ENCODE measurements at regions not wholly inside any gene's neighbourhood (a gene's known extent, or its start where the extent isn't known, plus 50 kb on each side); places are given as distances from the start of the nearest gene placed in this dataset.

- no peak for TF ChIP-seq KLF16 (tag by site-specific recombination; IDR thresholded peaks at IDR 0.05)
- no peak for TF ChIP-seq SP7 (tag by site-specific recombination; IDR thresholded peaks at IDR 0.05)
- TF ChIP-seq ZNF354C (tag by site-specific recombination; IDR thresholded peaks at IDR 0.05; ENCODE audit: borderline replicate concordance, low read depth): no peak
- no peak for TF ChIP-seq ZNF114 (tag by site-specific recombination; IDR thresholded peaks at IDR 0.05)
Measured at GRCh38 chr5:98292496-98292895, 481.0 kb upstream of the RGMB start (continued).

- TF ChIP-seq ZBTB1 (tag by site-specific recombination; IDR thresholded peaks at IDR 0.05) (no peak), SP2 (tag by site-specific recombination; IDR thresholded peaks at IDR 0.05) (no peak), ZNF133 (tag by site-specific recombination; IDR thresholded peaks at IDR 0.05) (no peak), ZNF324 (tag by site-specific recombination; IDR thresholded peaks at IDR 0.05) (no peak), ZNF132 (tag by site-specific recombination; IDR thresholded peaks at IDR 0.05; ENCODE audit: borderline replicate concordance) (no peak), ZNF423 (tag by site-specific recombination; IDR thresholded peaks at IDR 0.05) (no peak), ZNF510 (tag by site-specific recombination; IDR thresholded peaks at IDR 0.05; ENCODE audit: insufficient replicate concordance) (no peak), ZNF785 (tag by site-specific recombination; IDR thresholded peaks at IDR 0.05) (no peak), ZNF623 (tag by site-specific recombination; IDR thresholded peaks at IDR 0.05) (no peak), ZNF391 (tag by site-specific recombination; IDR thresholded peaks at IDR 0.05; ENCODE audit: borderline replicate concordance, low read depth) (no peak), OVOL3 (tag by site-specific recombination; IDR thresholded peaks at IDR 0.05) (no peak), ZNF530 (tag by site-specific recombination; IDR thresholded peaks at IDR 0.05; ENCODE audit: low read depth) (no peak), ZNF529 (tag by site-specific recombination; IDR thresholded peaks at IDR 0.05; ENCODE audit: insufficient replicate concordance) (no peak), ZBTB49 (tag by site-specific recombination; IDR thresholded peaks at IDR 0.05; ENCODE audit: low read depth) (no peak), ZNF621 (tag by site-specific recombination; IDR thresholded peaks at IDR 0.05) (no peak)
- TF ChIP-seq, protein P1, sequence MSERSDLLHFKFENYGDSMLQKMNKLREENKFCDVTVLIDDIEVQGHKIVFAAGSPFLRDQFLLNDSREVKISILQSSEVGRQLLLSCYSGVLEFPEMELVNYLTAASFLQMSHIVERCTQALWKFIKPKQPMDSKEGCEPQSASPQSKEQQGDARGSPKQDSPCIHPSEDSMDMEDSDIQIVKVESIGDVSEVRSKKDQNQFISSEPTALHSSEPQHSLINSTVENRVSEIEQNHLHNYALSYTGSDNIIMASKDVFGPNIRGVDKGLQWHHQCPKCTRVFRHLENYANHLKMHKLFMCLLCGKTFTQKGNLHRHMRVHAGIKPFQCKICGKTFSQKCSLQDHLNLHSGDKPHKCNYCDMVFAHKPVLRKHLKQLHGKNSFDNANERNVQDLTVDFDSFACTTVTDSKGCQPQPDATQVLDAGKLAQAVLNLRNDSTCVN (tag by site-specific recombination; optimal IDR thresholded peaks at IDR 0.05): no peak
- TF ChIP-seq, protein P2, sequence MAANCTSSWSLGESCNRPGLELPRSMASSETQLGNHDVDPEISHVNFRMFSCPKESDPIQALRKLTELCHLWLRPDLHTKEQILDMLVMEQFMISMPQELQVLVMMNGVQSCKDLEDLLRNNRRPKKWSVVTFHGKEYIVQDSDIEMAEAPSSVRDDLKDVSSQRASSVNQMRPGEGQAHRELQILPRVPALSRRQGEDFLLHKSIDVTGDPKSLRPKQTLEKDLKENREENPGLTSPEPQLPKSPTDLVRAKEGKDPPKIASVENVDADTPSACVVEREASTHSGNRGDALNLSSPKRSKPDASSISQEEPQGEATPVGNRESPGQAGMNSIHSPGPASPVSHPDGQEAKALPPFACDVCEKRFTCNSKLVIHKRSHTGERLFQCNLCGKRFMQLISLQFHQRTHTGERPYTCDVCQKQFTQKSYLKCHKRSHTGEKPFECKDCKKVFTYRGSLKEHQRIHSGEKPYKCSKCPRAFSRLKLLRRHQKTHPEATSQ (tag by site-specific recombination; IDR thresholded peaks at IDR 0.05): no peak
- TF ChIP-seq, protein P3, sequence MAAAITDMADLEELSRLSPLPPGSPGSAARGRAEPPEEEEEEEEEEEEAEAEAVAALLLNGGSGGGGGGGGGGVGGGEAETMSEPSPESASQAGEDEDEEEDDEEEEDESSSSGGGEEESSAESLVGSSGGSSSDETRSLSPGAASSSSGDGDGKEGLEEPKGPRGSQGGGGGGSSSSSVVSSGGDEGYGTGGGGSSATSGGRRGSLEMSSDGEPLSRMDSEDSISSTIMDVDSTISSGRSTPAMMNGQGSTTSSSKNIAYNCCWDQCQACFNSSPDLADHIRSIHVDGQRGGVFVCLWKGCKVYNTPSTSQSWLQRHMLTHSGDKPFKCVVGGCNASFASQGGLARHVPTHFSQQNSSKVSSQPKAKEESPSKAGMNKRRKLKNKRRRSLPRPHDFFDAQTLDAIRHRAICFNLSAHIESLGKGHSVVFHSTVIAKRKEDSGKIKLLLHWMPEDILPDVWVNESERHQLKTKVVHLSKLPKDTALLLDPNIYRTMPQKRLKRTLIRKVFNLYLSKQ (tag by site-specific recombination; IDR thresholded peaks at IDR 0.05; ENCODE audit: borderline replicate concordance): no peak
- TF ChIP-seq, protein P4, sequence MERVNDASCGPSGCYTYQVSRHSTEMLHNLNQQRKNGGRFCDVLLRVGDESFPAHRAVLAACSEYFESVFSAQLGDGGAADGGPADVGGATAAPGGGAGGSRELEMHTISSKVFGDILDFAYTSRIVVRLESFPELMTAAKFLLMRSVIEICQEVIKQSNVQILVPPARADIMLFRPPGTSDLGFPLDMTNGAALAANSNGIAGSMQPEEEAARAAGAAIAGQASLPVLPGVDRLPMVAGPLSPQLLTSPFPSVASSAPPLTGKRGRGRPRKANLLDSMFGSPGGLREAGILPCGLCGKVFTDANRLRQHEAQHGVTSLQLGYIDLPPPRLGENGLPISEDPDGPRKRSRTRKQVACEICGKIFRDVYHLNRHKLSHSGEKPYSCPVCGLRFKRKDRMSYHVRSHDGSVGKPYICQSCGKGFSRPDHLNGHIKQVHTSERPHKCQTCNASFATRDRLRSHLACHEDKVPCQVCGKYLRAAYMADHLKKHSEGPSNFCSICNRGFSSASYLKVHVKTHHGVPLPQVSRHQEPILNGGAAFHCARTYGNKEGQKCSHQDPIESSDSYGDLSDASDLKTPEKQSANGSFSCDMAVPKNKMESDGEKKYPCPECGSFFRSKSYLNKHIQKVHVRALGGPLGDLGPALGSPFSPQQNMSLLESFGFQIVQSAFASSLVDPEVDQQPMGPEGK (tag by site-specific recombination; IDR thresholded peaks at IDR 0.05): no peak
- CTCF ChIA-PET: no interaction called here
Measured at GRCh38 chr5:98296426-98296825, 477.0 kb upstream of the RGMB start.

More at GRCh38 chr5:98296426-98296825, 477.0 kb upstream of the RGMB start:
- Histone ChIP-seq H3K27ac (ENCODE audit: extremely low read depth, low read depth, low read length) (no peak overlapping the region), H3K4me3 (ENCODE audit: low read depth, low read length) (no peak overlapping the region), H3K9me3 (ENCODE audit: control insufficient read depth, insufficient read depth, low read depth, low read length) (no peaks in the 10 kb centered on the region), H3K4me1 (ENCODE audit: control insufficient read depth, insufficient read depth, low read length) (no peaks in the 10 kb centered on the region), H3K36me3 (ENCODE audit: control insufficient read depth in 2 of 2, insufficient read depth in 1 of 2, low read length in 2 of 2) (no peaks in the 10 kb centered on the region)
- POLR2A ChIA-PET: no interaction called here
